Ishikawa (cell line): ENCODE measurements at regions not wholly inside any gene's neighbourhood (a gene's known extent, or its start where the extent isn't known, plus 50 kb on each side); places are given as distances from the start of the nearest gene placed in this dataset.

ENCODE experiments used
- CEBPB ChIP-seq: IDR thresholded peaks from 2 replicates; pipeline ENCODE4 v1.6.1; 2012
- CREB1 ChIP-seq: IDR thresholded peaks from 2 replicates; pipeline ENCODE4 v1.6.1; 2012; ENCODE audit warnings: low read depth
- EGR1 ChIP-seq: IDR thresholded peaks from 2 replicates; pipeline ENCODE4 v1.6.1; 2012
- EP300 ChIP-seq: IDR thresholded peaks from 2 replicates; pipeline ENCODE4 v1.6.1; 2012; ENCODE audit warnings: borderline replicate concordance
- FOXM1 ChIP-seq: IDR thresholded peaks from 2 replicates; pipeline ENCODE4 v1.6.1; 2012; ENCODE audit warnings: low read depth, borderline replicate concordance
- NFIC ChIP-seq: IDR thresholded peaks from 2 replicates; pipeline ENCODE4 v1.6.1; 2012
- RAD21 ChIP-seq: IDR thresholded peaks from 2 replicates; pipeline ENCODE4 v1.6.1; 2012; ENCODE audit warnings: low read depth
- TAF1 ChIP-seq: IDR thresholded peaks from 2 replicates; pipeline ENCODE4 v1.6.1; 2012; ENCODE audit warnings: low read depth, mild to moderate bottlenecking
- TCF12 ChIP-seq: IDR thresholded peaks from 2 replicates; pipeline ENCODE4 v1.6.1; 2012; ENCODE audit warnings: low read depth
- TEAD4 ChIP-seq: IDR thresholded peaks from 2 replicates; pipeline ENCODE4 v1.6.1; 2012
- YY1 ChIP-seq: IDR thresholded peaks from 2 replicates; pipeline ENCODE4 v1.6.1; 2012; ENCODE audit warnings: low read depth
- ZBTB7A ChIP-seq: IDR thresholded peaks from 2 replicates; pipeline ENCODE4 v1.6.1; 2012; ENCODE audit warnings: low read depth
- TF ChIP-seq, protein P1 (sequence below): IDR thresholded peaks from 2 replicates; pipeline ENCODE4 v1.6.1; 2012
- TF ChIP-seq, protein P2 (sequence below): IDR thresholded peaks from 2 replicates; pipeline ENCODE4 v1.6.1; 2012; ENCODE audit warnings: low read depth, mild to moderate bottlenecking
- TF ChIP-seq, protein P3 (sequence below): IDR thresholded peaks from 2 replicates; pipeline ENCODE4 v1.6.1; 2012

DNA sequence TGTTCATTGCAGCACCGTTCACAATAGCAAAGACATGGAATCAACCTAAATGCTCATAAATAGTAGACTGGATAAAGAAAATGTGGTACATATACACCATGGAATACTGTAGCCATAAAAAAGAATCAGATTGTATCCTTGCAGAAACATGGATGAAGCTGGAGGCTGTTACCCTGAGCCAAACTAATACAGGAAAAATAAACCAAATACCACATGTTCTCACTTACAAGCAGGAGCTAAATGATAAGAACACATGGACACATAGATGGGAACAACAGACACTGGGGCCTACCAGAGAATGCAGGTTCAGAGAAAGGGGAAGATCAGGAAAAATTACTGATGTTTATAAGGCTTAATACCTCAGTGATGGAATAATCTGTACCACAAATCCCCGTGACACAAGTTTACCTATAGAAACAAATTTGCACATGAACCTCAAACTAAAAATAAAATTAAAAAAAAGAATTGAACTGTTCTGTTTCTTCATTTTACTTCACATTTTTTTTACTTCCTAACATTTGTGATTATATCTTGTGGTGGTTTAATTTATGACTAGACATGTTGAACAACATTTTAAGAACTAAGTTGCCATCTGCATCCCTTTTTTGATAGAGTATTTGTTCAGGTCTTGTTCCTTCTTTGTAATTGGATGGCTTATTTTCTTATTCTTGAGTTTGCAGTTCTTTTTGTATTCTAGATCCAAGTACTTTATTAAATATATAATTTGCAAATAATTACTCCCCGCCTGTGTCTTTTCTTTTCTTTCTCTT, 835.2 kb downstream of the FSCB start:
- TF ChIP-seq CEBPB = no peak
- TF ChIP-seq, protein P1, sequence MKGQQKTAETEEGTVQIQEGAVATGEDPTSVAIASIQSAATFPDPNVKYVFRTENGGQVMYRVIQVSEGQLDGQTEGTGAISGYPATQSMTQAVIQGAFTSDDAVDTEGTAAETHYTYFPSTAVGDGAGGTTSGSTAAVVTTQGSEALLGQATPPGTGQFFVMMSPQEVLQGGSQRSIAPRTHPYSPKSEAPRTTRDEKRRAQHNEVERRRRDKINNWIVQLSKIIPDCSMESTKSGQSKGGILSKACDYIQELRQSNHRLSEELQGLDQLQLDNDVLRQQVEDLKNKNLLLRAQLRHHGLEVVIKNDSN = no peak
- TF ChIP-seq TEAD4 = no peak
- TF ChIP-seq EP300 = no peak
- TF ChIP-seq TCF12 = no peak
- no peak for TF ChIP-seq RAD21
- no peak for TF ChIP-seq TAF1
- TF ChIP-seq FOXM1 = no peak
- TF ChIP-seq, protein P2, sequence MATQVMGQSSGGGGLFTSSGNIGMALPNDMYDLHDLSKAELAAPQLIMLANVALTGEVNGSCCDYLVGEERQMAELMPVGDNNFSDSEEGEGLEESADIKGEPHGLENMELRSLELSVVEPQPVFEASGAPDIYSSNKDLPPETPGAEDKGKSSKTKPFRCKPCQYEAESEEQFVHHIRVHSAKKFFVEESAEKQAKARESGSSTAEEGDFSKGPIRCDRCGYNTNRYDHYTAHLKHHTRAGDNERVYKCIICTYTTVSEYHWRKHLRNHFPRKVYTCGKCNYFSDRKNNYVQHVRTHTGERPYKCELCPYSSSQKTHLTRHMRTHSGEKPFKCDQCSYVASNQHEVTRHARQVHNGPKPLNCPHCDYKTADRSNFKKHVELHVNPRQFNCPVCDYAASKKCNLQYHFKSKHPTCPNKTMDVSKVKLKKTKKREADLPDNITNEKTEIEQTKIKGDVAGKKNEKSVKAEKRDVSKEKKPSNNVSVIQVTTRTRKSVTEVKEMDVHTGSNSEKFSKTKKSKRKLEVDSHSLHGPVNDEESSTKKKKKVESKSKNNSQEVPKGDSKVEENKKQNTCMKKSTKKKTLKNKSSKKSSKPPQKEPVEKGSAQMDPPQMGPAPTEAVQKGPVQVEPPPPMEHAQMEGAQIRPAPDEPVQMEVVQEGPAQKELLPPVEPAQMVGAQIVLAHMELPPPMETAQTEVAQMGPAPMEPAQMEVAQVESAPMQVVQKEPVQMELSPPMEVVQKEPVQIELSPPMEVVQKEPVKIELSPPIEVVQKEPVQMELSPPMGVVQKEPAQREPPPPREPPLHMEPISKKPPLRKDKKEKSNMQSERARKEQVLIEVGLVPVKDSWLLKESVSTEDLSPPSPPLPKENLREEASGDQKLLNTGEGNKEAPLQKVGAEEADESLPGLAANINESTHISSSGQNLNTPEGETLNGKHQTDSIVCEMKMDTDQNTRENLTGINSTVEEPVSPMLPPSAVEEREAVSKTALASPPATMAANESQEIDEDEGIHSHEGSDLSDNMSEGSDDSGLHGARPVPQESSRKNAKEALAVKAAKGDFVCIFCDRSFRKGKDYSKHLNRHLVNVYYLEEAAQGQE = no peak
- TF ChIP-seq ZBTB7A = no peak
- TF ChIP-seq CREB1 = no peak
- no peak for TF ChIP-seq EGR1
- no peak for TF ChIP-seq NFIC

DNA sequence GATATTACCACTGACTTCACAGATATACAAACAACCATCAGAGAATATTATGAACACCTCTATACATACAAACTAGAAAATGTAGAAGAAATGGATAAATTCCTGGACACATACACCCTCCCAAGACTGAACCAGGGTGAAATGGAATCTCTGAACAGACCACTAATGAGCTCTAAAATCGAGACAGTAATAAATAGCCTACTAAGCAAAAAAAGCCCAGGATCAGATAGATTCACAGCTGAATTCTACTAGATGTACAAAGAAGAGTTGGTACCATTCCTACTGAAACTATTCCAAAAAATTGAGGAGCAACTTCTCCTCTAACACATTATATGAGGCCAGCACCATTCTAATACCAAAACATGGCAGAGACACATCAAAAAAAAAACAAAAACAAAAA, 837.7 kb downstream of the FSCB start:
- TF ChIP-seq, protein P2 = no peak
- TF ChIP-seq RAD21 (no peak), TCF12 (no peak), ZBTB7A (no peak)

DNA sequence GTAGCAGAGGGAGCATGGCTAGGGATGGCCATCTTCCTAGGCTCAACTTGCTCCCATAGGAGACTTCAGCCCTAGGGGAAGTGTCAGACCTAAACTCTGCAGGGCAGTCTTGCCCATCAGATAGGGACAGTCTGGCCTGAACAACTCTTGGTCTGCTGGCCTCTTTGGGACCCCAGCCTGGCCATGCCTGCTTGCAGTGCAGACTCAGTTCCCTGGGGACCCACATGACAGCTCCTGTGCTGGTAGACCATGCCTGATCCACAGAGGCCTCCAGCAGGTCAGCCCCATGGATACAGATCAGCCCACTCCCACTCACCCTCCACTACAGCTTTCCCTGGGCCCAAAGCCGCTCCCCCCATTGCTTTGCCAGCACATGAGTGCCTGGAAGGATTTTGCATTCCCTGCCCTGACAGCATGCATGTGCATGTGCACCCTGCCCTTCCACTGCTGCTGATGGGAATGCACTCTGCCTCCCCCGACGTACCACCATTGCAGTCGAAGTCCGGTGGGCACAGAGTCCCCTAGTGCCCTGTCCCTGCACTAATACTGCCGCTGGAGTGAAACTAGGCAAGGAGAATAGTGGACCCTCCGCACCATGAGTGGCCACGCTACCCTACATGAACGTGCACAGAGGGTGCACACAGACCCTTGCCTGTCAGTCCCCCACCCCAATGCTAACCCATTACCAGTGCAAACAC, 841.4 kb downstream of the FSCB start:
- TF ChIP-seq TCF12 = no peak
- no peak for TF ChIP-seq NFIC
- TF ChIP-seq CEBPB = no peak
- no peak for TF ChIP-seq TEAD4

DNA sequence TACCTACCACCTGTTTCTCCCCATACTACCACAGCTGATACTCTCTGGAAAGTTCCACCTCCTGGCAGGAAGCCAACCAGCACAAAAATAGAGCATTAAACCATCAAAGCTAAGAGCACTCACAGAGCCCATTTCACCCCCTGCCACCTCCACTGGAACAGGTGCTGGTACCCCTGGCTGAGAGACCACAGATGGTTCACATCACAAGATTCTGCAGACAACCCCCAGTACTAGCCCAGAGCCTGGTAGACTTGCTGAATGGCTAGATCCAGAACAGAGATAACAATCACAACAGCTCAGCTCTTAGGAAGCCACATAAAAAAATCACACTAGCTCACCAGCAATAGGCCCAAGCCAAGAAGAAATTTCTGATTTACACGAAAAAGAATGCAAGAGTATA, 855.2 kb downstream of the FSCB start:
- TF ChIP-seq TAF1 = no peak
- no peak for TF ChIP-seq CEBPB

DNA sequence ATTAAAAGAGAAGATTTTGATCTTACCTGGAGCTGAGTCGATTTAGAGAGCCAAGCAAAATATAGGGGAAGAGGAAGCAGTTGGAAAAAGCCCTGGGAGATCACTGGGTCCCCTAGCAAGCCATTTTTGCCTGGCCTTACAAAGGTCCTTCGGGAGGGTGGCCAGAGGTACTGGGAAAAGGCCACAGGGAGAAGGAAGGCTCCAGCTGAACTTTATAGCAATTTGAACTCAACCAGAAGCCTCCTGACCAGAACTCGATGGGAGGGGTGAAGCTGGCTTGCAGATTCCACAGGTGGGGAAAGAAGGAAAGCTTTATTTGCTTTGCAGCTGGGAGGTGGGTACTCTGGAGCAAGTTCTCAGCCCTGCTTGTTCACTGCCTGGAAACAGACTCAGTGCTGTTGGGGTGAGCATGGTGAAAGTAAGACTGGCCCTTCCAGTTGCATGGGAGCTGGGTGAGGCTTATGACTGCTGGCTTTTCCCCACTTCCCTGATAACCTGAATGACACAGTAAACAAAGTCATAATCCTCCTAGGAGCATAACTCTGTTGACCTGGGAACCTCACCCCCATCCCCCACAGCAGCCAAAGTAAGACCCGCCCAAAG, 855.8 kb downstream of the FSCB start:
- no peak for TF ChIP-seq NFIC
- TF ChIP-seq, protein P3, sequence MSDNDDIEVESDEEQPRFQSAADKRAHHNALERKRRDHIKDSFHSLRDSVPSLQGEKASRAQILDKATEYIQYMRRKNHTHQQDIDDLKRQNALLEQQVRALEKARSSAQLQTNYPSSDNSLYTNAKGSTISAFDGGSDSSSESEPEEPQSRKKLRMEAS = no peak

DNA sequence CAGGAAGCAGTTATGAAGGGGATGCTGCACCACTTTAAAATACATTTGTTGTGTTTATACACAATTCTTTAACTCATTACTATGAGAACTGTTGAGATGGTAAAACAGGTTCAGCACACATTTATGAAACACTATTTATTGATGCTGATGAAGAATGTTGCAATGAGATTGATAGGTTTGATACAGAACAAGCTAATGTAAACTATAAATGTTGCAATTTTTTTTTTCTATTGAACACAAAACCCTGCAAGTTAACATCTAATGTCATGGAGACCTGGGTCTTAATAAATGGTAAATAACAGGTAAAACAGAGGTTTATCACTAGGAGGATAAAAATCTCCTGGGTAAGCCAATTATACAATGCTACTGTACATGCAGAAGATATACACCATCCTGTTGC, 857.6 kb downstream of the FSCB start:
- TF ChIP-seq, protein P2 = no peak
- TF ChIP-seq ZBTB7A (no peak), CREB1 (no peak), CEBPB (no peak), EGR1 (no peak), TCF12 (no peak), FOXM1 (no peak), TAF1 (no peak), RAD21 (no peak), NFIC (no peak), TEAD4 (no peak), YY1 (no peak), EP300 (no peak)
- TF ChIP-seq, protein P3 = no peak
- TF ChIP-seq, protein P1 = no peak
